KMS-11 (cell line): ENCODE measurements at regions not wholly inside any gene's neighbourhood (a gene's known extent, or its start where the extent isn't known, plus 50 kb on each side); places are given as distances from the start of the nearest gene placed in this dataset.
"Not testable (repeated sequence)": the region's sequence is repeated elsewhere in the genome, so short reads cannot be mapped to it uniquely, and the experiment has no call there.

ENCODE experiments used
- H2AFZ ChIP-seq: fragments of 200-600 bp; sonication (generic); 2 replicates; pipeline ENCODE4 v1.6.1; 2016; ENCODE audit warnings: antibody characterized with exemption, mixed run types, low read depth
- H3K27ac ChIP-seq: fragments of 200-600 bp; sonication (generic); 2 replicates; pipeline ENCODE4 v1.6.1; 2016; ENCODE audit warnings: mild to moderate bottlenecking, mixed run types
- H3K27me3 ChIP-seq: fragments of 200-600 bp; sonication (generic); 2 replicates; pipeline ENCODE4 v1.6.1; 2017; ENCODE audit warnings: mild to moderate bottlenecking, low read depth, mixed run types, moderate library complexity; ENCODE audit not compliant: insufficient read depth
- H3K36me3 ChIP-seq: fragments of 200-600 bp; sonication (generic); 2 replicates; pipeline ENCODE4 v1.6.1; 2017; ENCODE audit warnings: mild to moderate bottlenecking, mixed run types; ENCODE audit not compliant: insufficient read depth
- H3K4me1 ChIP-seq: fragments of 200-600 bp; sonication (generic); 2 replicates; pipeline ENCODE4 v1.6.1; 2016; ENCODE audit warnings: mild to moderate bottlenecking, low read depth, mixed run types; ENCODE audit not compliant: poor library complexity, severe bottlenecking
- H3K4me2 ChIP-seq: fragments of 200-600 bp; sonication (generic); 2 replicates; pipeline ENCODE4 v1.7.0; 2016; ENCODE audit warnings: mild to moderate bottlenecking, mixed run types
- H3K4me3 ChIP-seq: fragments of 200-600 bp; sonication (generic); IDR thresholded peaks from 2 replicates; pipeline ENCODE4 v1.6.1; 2017; ENCODE audit warnings: low read depth, low read length, mixed read lengths; ENCODE audit not compliant: insufficient read depth
- H3K79me2 ChIP-seq: fragments of 200-600 bp; sonication (generic); 2 replicates; pipeline ENCODE4 v1.6.1; 2016; ENCODE audit warnings: low read depth, mixed run types; ENCODE audit not compliant: insufficient read depth
- H3K9ac ChIP-seq: fragments of 200-600 bp; sonication (generic); 2 replicates; pipeline ENCODE4 v1.6.1; 2016; ENCODE audit warnings: mild to moderate bottlenecking, mixed run types
- H4K20me1 ChIP-seq: fragments of 200-600 bp; sonication (generic); 2 replicates; pipeline ENCODE4 v1.6.1; 2016; ENCODE audit warnings: mild to moderate bottlenecking, mixed run types; ENCODE audit not compliant: insufficient read depth
- CTCF ChIP-seq: fragments of 200-600 bp; sonication (generic); conservative IDR thresholded peaks from 2 replicates; pipeline ENCODE4 v1.6.1; 2017; ENCODE audit warnings: low read depth, mild to moderate bottlenecking, antibody characterized with exemption, low read length, moderate library complexity, mixed read lengths

GRCh38 chrX:80508083-80508482 is 87.8 kb downstream of the TENT5D start:
- not testable (repeated sequence) for H3K9ac ChIP-seq, H4K20me1 ChIP-seq, H3K4me3 ChIP-seq, H2AFZ ChIP-seq, H3K79me2 ChIP-seq, H3K4me2 ChIP-seq, H3K27me3 ChIP-seq, H3K36me3 ChIP-seq, H3K27ac ChIP-seq
- peaks cover 21% of the 10 kb centered on the region for H3K4me1 ChIP-seq

- peak overlapping the region; percentile 95 for H3K4me2 ChIP-seq
- H3K27ac ChIP-seq = peak overlapping the region; percentile 74
- H4K20me1 ChIP-seq = no peaks in the 10 kb centered on the region
- no peak overlapping the region for H3K4me3 ChIP-seq
- no peaks in the 10 kb centered on the region for H3K79me2 ChIP-seq
- H3K4me1 ChIP-seq = peaks cover 44% of the 10 kb centered on the region
- H3K36me3 ChIP-seq = no peaks in the 10 kb centered on the region
- no peak for TF ChIP-seq CTCF
- H3K27me3 ChIP-seq = no peaks in the 10 kb centered on the region
- H3K9ac ChIP-seq = peak overlapping the region; percentile 22; the same call in 1 of the 2 replicates
- H2AFZ ChIP-seq = peak overlapping the region; percentile 69
Measured at GRCh38 chrX:80511969-80512760, 91.9 kb downstream of the TENT5D start.

GRCh38 chrX:80512924-80513323 is 92.7 kb downstream of the TENT5D start:
- no peaks in the 10 kb centered on the region for H3K79me2 ChIP-seq
- H2AFZ ChIP-seq = peak overlapping the region; percentile 69
- peak overlapping the region; percentile 74 for H3K27ac ChIP-seq
- H3K9ac ChIP-seq = peak overlapping the region; percentile 22; the same call in 1 of the 2 replicates
- H3K4me1 ChIP-seq = peaks cover 52% of the 10 kb centered on the region
- TF ChIP-seq CTCF = no peak
- H4K20me1 ChIP-seq = no peaks in the 10 kb centered on the region
- H3K27me3 ChIP-seq = no peaks in the 10 kb centered on the region
- no peaks in the 10 kb centered on the region for H3K36me3 ChIP-seq
- H3K4me2 ChIP-seq = peak overlapping the region; percentile 95
- no peak overlapping the region for H3K4me3 ChIP-seq

GRCh38 chrX:80513625-80514024 is 93.4 kb downstream of the TENT5D start:
- Histone ChIP-seq H2AFZ (peak overlapping the region; percentile 69; the same call in 1 of the 2 replicates), H3K9ac (no peak overlapping the region; the same call in 1 of the 2 replicates), H3K36me3 (no peaks in the 10 kb centered on the region), H3K27me3 (no peaks in the 10 kb centered on the region), H3K27ac (peak overlapping the region; percentile 74; the same call in 1 of the 2 replicates), H3K4me2 (peak overlapping the region; percentile 95), H3K4me1 (peaks cover 56% of the 10 kb centered on the region), H3K79me2 (no peaks in the 10 kb centered on the region), H3K4me3 (no peak overlapping the region), H4K20me1 (no peaks in the 10 kb centered on the region)
- TF ChIP-seq CTCF = no peak

GRCh38 chrX:80537096-80537495 is 116.8 kb downstream of the TENT5D start:
- Histone ChIP-seq H3K36me3 (no peaks in the 10 kb centered on the region), H3K4me3 (no peak overlapping the region), H3K27me3 (no peaks in the 10 kb centered on the region), H3K4me1 (no peaks in the 10 kb centered on the region), H3K4me2 (no peak overlapping the region), H3K9ac (no peak overlapping the region), H4K20me1 (no peaks in the 10 kb centered on the region), H2AFZ (no peak overlapping the region), H3K27ac (no peak overlapping the region), H3K79me2 (no peaks in the 10 kb centered on the region)
- TF ChIP-seq CTCF = no peak
